ENCODE measurements at regions not wholly inside any gene's neighbourhood (a gene's known extent, or its start where the extent isn't known, plus 50 kb on each side); places are given as distances from the start of the nearest gene placed in this dataset.

GRCh38 chrX:137426695-137427425 is 139.1 kb upstream of the ZIC3 start:
- H3K9me3 Mint-ChIP-seq: peaks cover 0 to 20% (median 4%) of the 10 kb centered on the region in 9 donors
- H3K4me3 Mint-ChIP-seq: peak overlapping the region in 9 of 10 donors; percentile 13 to 89 (median 80)
- H3K36me3 Mint-ChIP-seq: peaks cover 3 to 10% (median 3%) of the 10 kb centered on the region in 3 donors
- ATAC-seq (no peak), DNase-seq (no peak)
- H3K4me1 Mint-ChIP-seq: peaks cover 3 to 15% (median 12%) of the 10 kb centered on the region in 4 donors
- POLR2A ChIA-PET: no interaction called here
- peaks cover 33 to 70% (median 45%) of the 10 kb centered on the region in 5 donors for H3K27me3 Mint-ChIP-seq
- peak overlapping the region in 1 of 10 donors; percentile 24 for H3K27ac Mint-ChIP-seq

- Mint-ChIP-seq H3K27me3 (peaks cover 31 to 69% (median 47%) of the 10 kb centered on the region in 5 donors), H3K4me1 (peaks cover 3 to 15% (median 11%) of the 10 kb centered on the region in 4 donors), H3K9me3 (peaks cover 0 to 20% (median 2%) of the 10 kb centered on the region in 9 donors), H3K36me3 (peaks cover 0 to 10% (median 3%) of the 10 kb centered on the region in 3 donors), H3K27ac (no peak overlapping the region), H3K4me3 (peak overlapping the region in 3 of 10 donors; percentile 18 to 82 (median 25))
- POLR2A ChIA-PET: no interaction called here
- ATAC-seq (no peak), DNase-seq (no peak)
Observed at GRCh38 chrX:137425986-137426385, 139.9 kb upstream of the ZIC3 start.

- Mint-ChIP-seq H3K27me3 (peaks cover 30 to 65% (median 45%) of the 10 kb centered on the region in 5 donors), H3K4me3 (peak overlapping the region in 3 of 10 donors; percentile 14 to 34 (median 25)), H3K27ac (no peak overlapping the region)
Observed at GRCh38 chrX:137425273-137425902, 140.5 kb upstream of the ZIC3 start.

GRCh38 chrX:137424679-137425078 is 141.2 kb upstream of the ZIC3 start:
- Mint-ChIP-seq H3K9me3 (peaks cover 0 to 17% (median 0%) of the 10 kb centered on the region in 9 donors), H3K27ac (no peak overlapping the region), H3K4me1 (peaks cover 3 to 15% (median 10%) of the 10 kb centered on the region in 4 donors), H3K36me3 (peaks cover 0 to 10% (median 3%) of the 10 kb centered on the region in 3 donors), H3K27me3 (peaks cover 27 to 72% (median 47%) of the 10 kb centered on the region in 5 donors), H3K4me3 (no peak overlapping the region)
- POLR2A ChIA-PET: no interaction called here
- DNase-seq: no peak
- no peak for ATAC-seq

More at GRCh38 chrX:137425273-137425902, 140.5 kb upstream of the ZIC3 start:
- ATAC-seq (no peak), DNase-seq (no peak)
- POLR2A ChIA-PET: no interaction called here
- H3K9me3 Mint-ChIP-seq: peaks cover 0 to 20% (median 0%) of the 10 kb centered on the region in 9 donors
- peaks cover 3 to 15% (median 11%) of the 10 kb centered on the region in 4 donors for H3K4me1 Mint-ChIP-seq
- H3K36me3 Mint-ChIP-seq: peaks cover 0 to 10% (median 3%) of the 10 kb centered on the region in 3 donors

GRCh38 chrX:137423241-137423640 is 142.7 kb upstream of the ZIC3 start:
- H3K9me3 Mint-ChIP-seq: peaks cover 0 to 16% (median 0%) of the 10 kb centered on the region in 9 donors
- H3K36me3 Mint-ChIP-seq: peaks cover 0 to 10% (median 3%) of the 10 kb centered on the region in 3 donors
- DNase-seq: no peak
- H3K4me3 Mint-ChIP-seq: no peak overlapping the region
- H3K27ac Mint-ChIP-seq: no peak overlapping the region
- peaks cover 2 to 12% (median 8%) of the 10 kb centered on the region in 4 donors for H3K4me1 Mint-ChIP-seq
- ATAC-seq: no peak
- H3K27me3 Mint-ChIP-seq: peaks cover 26 to 71% (median 44%) of the 10 kb centered on the region in 5 donors
- POLR2A ChIA-PET: no interaction called here

- Mint-ChIP-seq H3K4me1 (no peaks in the 10 kb centered on the region), H3K4me3 (no peak overlapping the region), H3K27me3 (peaks cover 14 to 62% (median 34%) of the 10 kb centered on the region in 5 donors), H3K36me3 (no peaks in the 10 kb centered on the region), H3K27ac (no peak overlapping the region), H3K9me3 (no peaks in the 10 kb centered on the region)
- POLR2A ChIA-PET: no interaction called here
- DNase-seq (no peak), ATAC-seq (no peak)
Observed at GRCh38 chrX:137418086-137418485, 147.8 kb upstream of the ZIC3 start.

GRCh38 chrX:137413190-137413589 is 152.7 kb upstream of the ZIC3 start:
- POLR2A ChIA-PET: no interaction called here
- peaks cover 10 to 37% (median 19%) of the 10 kb centered on the region in 5 donors for H3K27me3 Mint-ChIP-seq

GRCh38 chrX:137405449-137406140 is 160.3 kb upstream of the ZIC3 start:
- POLR2A ChIA-PET: no interaction called here
- no peak for ATAC-seq

More at GRCh38 chrX:137413190-137413589, 152.7 kb upstream of the ZIC3 start:
- Mint-ChIP-seq H3K4me1 (no peaks in the 10 kb centered on the region), H3K9me3 (peaks cover 0 to 3% (median 0%) of the 10 kb centered on the region in 9 donors), H3K27ac (no peak overlapping the region), H3K36me3 (no peaks in the 10 kb centered on the region), H3K4me3 (no peak overlapping the region)
- DNase-seq: no peak
- no peak for ATAC-seq

GRCh38 chrX:137401092-137401491 is 164.8 kb upstream of the ZIC3 start:
- H3K4me3 Mint-ChIP-seq: no peak overlapping the region
- peaks cover 0 to 3% (median 0%) of the 10 kb centered on the region in 9 donors for H3K9me3 Mint-ChIP-seq
- DNase-seq: no peak
- no peak for ATAC-seq
- no peaks in the 10 kb centered on the region for H3K4me1 Mint-ChIP-seq
- peaks cover 0 to 1% (median 0%) of the 10 kb centered on the region in 3 donors for H3K36me3 Mint-ChIP-seq
- H3K27ac Mint-ChIP-seq: no peak overlapping the region
- POLR2A ChIA-PET: no interaction called here
- H3K27me3 Mint-ChIP-seq: peaks cover 3 to 20% (median 4%) of the 10 kb centered on the region in 5 donors

More at GRCh38 chrX:137405449-137406140, 160.3 kb upstream of the ZIC3 start:
- Mint-ChIP-seq H3K4me1 (no peaks in the 10 kb centered on the region), H3K27ac (no peak overlapping the region), H3K4me3 (no peak overlapping the region), H3K36me3 (no peaks in the 10 kb centered on the region), H3K9me3 (peaks cover 0 to 3% (median 0%) of the 10 kb centered on the region in 9 donors), H3K27me3 (peaks cover under 1 to 9% (median 3%) of the 10 kb centered on the region in 5 donors)
- DNase-seq: no peak

GRCh38 chrX:137387646-137388045 is 178.3 kb upstream of the ZIC3 start:
- POLR2A ChIA-PET: no interaction called here
- DNase-seq (no peak), ATAC-seq (no peak)
- peaks cover 0 to 13% (median 4%) of the 10 kb centered on the region in 5 donors for H3K27me3 Mint-ChIP-seq
- peaks cover 0 to 11% (median 2%) of the 10 kb centered on the region in 9 donors for H3K9me3 Mint-ChIP-seq
- no peaks in the 10 kb centered on the region for H3K36me3 Mint-ChIP-seq
- H3K27ac Mint-ChIP-seq: no peak overlapping the region
- H3K4me3 Mint-ChIP-seq: no peak overlapping the region
- no peaks in the 10 kb centered on the region for H3K4me1 Mint-ChIP-seq

- DNase-seq (no peak), ATAC-seq (no peak)
- H3K4me1 Mint-ChIP-seq: no peaks in the 10 kb centered on the region
- H3K27me3 Mint-ChIP-seq: peaks cover 0 to 3% (median 1%) of the 10 kb centered on the region in 5 donors
- no peak overlapping the region for H3K27ac Mint-ChIP-seq
- H3K9me3 Mint-ChIP-seq: no peaks in the 10 kb centered on the region
- POLR2A ChIA-PET: no interaction called here
- no peak overlapping the region for H3K4me3 Mint-ChIP-seq
- H3K36me3 Mint-ChIP-seq: no peaks in the 10 kb centered on the region
Observed at GRCh38 chrX:137366018-137366633, 199.8 kb upstream of the ZIC3 start.

GRCh38 chrX:137363559-137363958 is 202.4 kb upstream of the ZIC3 start:
- no peak overlapping the region for H3K27ac Mint-ChIP-seq
- DNase-seq (no peak), ATAC-seq (no peak)
- no peaks in the 10 kb centered on the region for H3K9me3 Mint-ChIP-seq
- H3K4me1 Mint-ChIP-seq: no peaks in the 10 kb centered on the region
- peaks cover 0 to 9% (median 1%) of the 10 kb centered on the region in 5 donors for H3K27me3 Mint-ChIP-seq
- POLR2A ChIA-PET: no interaction called here
- H3K36me3 Mint-ChIP-seq: no peaks in the 10 kb centered on the region
- H3K4me3 Mint-ChIP-seq: no peak overlapping the region

Measured in naive thymus-derived CD8-positive, alpha-beta T cell (primary cell).